Neural progenitor cell (in vitro differentiated cells): ENCODE measurements at regions not wholly inside any gene's neighbourhood (a gene's known extent, or its start where the extent isn't known, plus 50 kb on each side); places are given as distances from the start of the nearest gene placed in this dataset.

Experiments
- EZH2 ChIP-seq: fragments of 200-600 bp; sonication (generic); IDR thresholded peaks from 2 replicates; pipeline ENCODE4 v1.6.1; 2017; ENCODE audit warnings: antibody characterized with exemption, mild to moderate bottlenecking, moderate library complexity
- TF ChIP-seq, protein P1 (sequence below): fragments of 200-600 bp; sonication (generic); IDR thresholded peaks from 2 replicates; pipeline ENCODE4 v1.5.1; 2017; ENCODE audit warnings: antibody characterized with exemption, mild to moderate bottlenecking

DNA sequence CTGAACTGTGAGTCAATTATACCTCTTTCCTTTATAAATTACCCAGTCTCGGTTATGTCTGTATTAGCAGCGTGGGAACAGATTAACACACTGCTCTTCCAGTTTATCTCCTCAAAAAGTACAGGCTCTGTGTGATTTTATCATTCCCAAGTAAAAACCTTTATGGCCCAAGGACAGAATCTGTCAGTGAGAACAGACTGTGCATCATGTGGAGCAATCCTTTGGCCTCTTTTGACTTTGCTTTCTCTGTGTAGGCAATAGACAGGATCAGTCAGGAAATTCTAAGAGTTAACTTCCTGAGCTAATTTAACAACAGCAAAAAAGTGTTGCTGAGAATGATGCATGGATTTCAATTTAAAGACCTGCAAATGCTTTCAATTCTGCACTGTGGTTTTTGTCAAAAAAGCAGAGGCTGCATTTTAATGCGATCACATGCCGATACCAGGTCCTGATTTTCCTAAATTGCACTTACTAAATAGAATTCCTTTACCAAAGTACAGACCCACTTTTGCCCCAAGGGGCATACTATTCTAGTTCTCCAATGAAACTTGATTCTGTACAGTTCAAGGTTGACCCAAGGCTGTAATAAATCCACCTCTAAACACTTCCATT is 246.7 kb upstream of the MARCKS start:
- TF ChIP-seq EZH2, result no peak
- TF ChIP-seq, protein P1, sequence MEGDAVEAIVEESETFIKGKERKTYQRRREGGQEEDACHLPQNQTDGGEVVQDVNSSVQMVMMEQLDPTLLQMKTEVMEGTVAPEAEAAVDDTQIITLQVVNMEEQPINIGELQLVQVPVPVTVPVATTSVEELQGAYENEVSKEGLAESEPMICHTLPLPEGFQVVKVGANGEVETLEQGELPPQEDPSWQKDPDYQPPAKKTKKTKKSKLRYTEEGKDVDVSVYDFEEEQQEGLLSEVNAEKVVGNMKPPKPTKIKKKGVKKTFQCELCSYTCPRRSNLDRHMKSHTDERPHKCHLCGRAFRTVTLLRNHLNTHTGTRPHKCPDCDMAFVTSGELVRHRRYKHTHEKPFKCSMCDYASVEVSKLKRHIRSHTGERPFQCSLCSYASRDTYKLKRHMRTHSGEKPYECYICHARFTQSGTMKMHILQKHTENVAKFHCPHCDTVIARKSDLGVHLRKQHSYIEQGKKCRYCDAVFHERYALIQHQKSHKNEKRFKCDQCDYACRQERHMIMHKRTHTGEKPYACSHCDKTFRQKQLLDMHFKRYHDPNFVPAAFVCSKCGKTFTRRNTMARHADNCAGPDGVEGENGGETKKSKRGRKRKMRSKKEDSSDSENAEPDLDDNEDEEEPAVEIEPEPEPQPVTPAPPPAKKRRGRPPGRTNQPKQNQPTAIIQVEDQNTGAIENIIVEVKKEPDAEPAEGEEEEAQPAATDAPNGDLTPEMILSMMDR, result no peak
